ENCODE measurements at regions not wholly inside any gene's neighbourhood (a gene's known extent, or its start where the extent isn't known, plus 50 kb on each side); places are given as distances from the start of the nearest gene placed in this dataset.

GRCh38 chr1:239644604-239645003, 258.2 kb downstream of the CHRM3 start:
- in situ Hi-C loops (cut with HindIII; ENCODE audit: low pct_unique_long_range_greater_than_20kb, low sequenced_read_pairs): no loop called here
- no peak for DNase-seq (ENCODE audit: low read depth)

GRCh38 chr1:239647045-239647444, 260.7 kb downstream of the CHRM3 start:
- no peak for DNase-seq (ENCODE audit: low read depth)

GRCh38 chr1:239647964-239648632, 261.7 kb downstream of the CHRM3 start:
- in situ Hi-C loops (cut with HindIII; ENCODE audit: low pct_unique_long_range_greater_than_20kb, low sequenced_read_pairs): no loop called here
- no peak for DNase-seq (ENCODE audit: low read depth)

More at GRCh38 chr1:239647045-239647444, 260.7 kb downstream of the CHRM3 start:
- in situ Hi-C loops (cut with HindIII; ENCODE audit: low pct_unique_long_range_greater_than_20kb, low sequenced_read_pairs): no loop called here

GRCh38 chr1:239655023-239655422, 268.7 kb downstream of the CHRM3 start:
- DNase-seq (ENCODE audit: low read depth): no peak
- in situ Hi-C loops (cut with HindIII; ENCODE audit: low pct_unique_long_range_greater_than_20kb, low sequenced_read_pairs): no loop called here

GRCh38 chr1:239657291-239657690, 270.9 kb downstream of the CHRM3 start:
- in situ Hi-C loops (cut with HindIII; ENCODE audit: low pct_unique_long_range_greater_than_20kb, low sequenced_read_pairs): no loop called here
- DNase-seq (ENCODE audit: low read depth): no peak

GRCh38 chr1:239662950-239663349, 276.6 kb downstream of the CHRM3 start:
- in situ Hi-C loops (cut with HindIII; ENCODE audit: low pct_unique_long_range_greater_than_20kb, low sequenced_read_pairs): no loop called here
- no peak for DNase-seq (ENCODE audit: low read depth)

GRCh38 chr1:239672256-239672655, 285.9 kb downstream of the CHRM3 start:
- DNase-seq (ENCODE audit: low read depth): no peak
- in situ Hi-C loops (cut with HindIII; ENCODE audit: low pct_unique_long_range_greater_than_20kb, low sequenced_read_pairs): no loop called here

GRCh38 chr1:239675735-239676134, 289.4 kb downstream of the CHRM3 start:
- DNase-seq (ENCODE audit: low read depth): no peak
- in situ Hi-C loops (cut with HindIII; ENCODE audit: low pct_unique_long_range_greater_than_20kb, low sequenced_read_pairs): no loop called here

GRCh38 chr1:239676522-239677273, 290.3 kb downstream of the CHRM3 start:
- in situ Hi-C loops (cut with HindIII; ENCODE audit: low pct_unique_long_range_greater_than_20kb, low sequenced_read_pairs): no loop called here
- DNase-seq (ENCODE audit: low read depth): no peak

- no peak for DNase-seq (ENCODE audit: low read depth)
- in situ Hi-C loops (cut with HindIII; ENCODE audit: low pct_unique_long_range_greater_than_20kb, low sequenced_read_pairs): no loop called here
Observed at GRCh38 chr1:239677362-239677761, 291.0 kb downstream of the CHRM3 start.

GRCh38 chr1:239678181-239678580, 291.8 kb downstream of the CHRM3 start:
- in situ Hi-C loops (cut with HindIII; ENCODE audit: low pct_unique_long_range_greater_than_20kb, low sequenced_read_pairs): no loop called here
- no peak for DNase-seq (ENCODE audit: low read depth)

- no peak for DNase-seq (ENCODE audit: low read depth)
- in situ Hi-C loops (cut with HindIII; ENCODE audit: low pct_unique_long_range_greater_than_20kb, low sequenced_read_pairs): no loop called here
Observed at GRCh38 chr1:239682046-239682445, 295.7 kb downstream of the CHRM3 start.

GRCh38 chr1:239682960-239683359, 296.6 kb downstream of the CHRM3 start:
- in situ Hi-C loops (cut with HindIII; ENCODE audit: low pct_unique_long_range_greater_than_20kb, low sequenced_read_pairs): no loop called here

GRCh38 chr1:239686386-239686785, 300.0 kb downstream of the CHRM3 start:
- DNase-seq (ENCODE audit: low read depth): no peak
- in situ Hi-C loops (cut with HindIII; ENCODE audit: low pct_unique_long_range_greater_than_20kb, low sequenced_read_pairs): no loop called here

More at GRCh38 chr1:239682960-239683359, 296.6 kb downstream of the CHRM3 start:
- no peak for DNase-seq (ENCODE audit: low read depth)

GRCh38 chr1:239696317-239696716, 309.9 kb downstream of the CHRM3 start:
- no peak for DNase-seq (ENCODE audit: low read depth)
- in situ Hi-C loops (cut with HindIII; ENCODE audit: low pct_unique_long_range_greater_than_20kb, low sequenced_read_pairs): no loop called here

- in situ Hi-C loops (cut with HindIII; ENCODE audit: low pct_unique_long_range_greater_than_20kb, low sequenced_read_pairs): no loop called here
- no peak for DNase-seq (ENCODE audit: low read depth)
Observed at GRCh38 chr1:239700667-239701066, 314.3 kb downstream of the CHRM3 start.

GRCh38 chr1:239703075-239703474, 316.7 kb downstream of the CHRM3 start:
- DNase-seq (ENCODE audit: low read depth): no peak
- in situ Hi-C loops (cut with HindIII; ENCODE audit: low pct_unique_long_range_greater_than_20kb, low sequenced_read_pairs): no loop called here

GRCh38 chr1:239706245-239706892, 320.0 kb downstream of the CHRM3 start:
- in situ Hi-C loops (cut with HindIII; ENCODE audit: low pct_unique_long_range_greater_than_20kb, low sequenced_read_pairs): no loop called here
- DNase-seq (ENCODE audit: low read depth): no peak

- in situ Hi-C loops (cut with HindIII; ENCODE audit: low pct_unique_long_range_greater_than_20kb, low sequenced_read_pairs): no loop called here
Observed at GRCh38 chr1:239707615-239708014, 321.2 kb downstream of the CHRM3 start.

More at GRCh38 chr1:239707615-239708014, 321.2 kb downstream of the CHRM3 start:
- DNase-seq (ENCODE audit: low read depth): no peak

All from Caki2 (cell line).